ENCODE measurements at regions not wholly inside any gene's neighbourhood (a gene's known extent, or its start where the extent isn't known, plus 50 kb on each side); places are given as distances from the start of the nearest gene placed in this dataset.
A peak's percentile ranks its signal among the peaks of the same experiment; 100 is the strongest.

DNA sequence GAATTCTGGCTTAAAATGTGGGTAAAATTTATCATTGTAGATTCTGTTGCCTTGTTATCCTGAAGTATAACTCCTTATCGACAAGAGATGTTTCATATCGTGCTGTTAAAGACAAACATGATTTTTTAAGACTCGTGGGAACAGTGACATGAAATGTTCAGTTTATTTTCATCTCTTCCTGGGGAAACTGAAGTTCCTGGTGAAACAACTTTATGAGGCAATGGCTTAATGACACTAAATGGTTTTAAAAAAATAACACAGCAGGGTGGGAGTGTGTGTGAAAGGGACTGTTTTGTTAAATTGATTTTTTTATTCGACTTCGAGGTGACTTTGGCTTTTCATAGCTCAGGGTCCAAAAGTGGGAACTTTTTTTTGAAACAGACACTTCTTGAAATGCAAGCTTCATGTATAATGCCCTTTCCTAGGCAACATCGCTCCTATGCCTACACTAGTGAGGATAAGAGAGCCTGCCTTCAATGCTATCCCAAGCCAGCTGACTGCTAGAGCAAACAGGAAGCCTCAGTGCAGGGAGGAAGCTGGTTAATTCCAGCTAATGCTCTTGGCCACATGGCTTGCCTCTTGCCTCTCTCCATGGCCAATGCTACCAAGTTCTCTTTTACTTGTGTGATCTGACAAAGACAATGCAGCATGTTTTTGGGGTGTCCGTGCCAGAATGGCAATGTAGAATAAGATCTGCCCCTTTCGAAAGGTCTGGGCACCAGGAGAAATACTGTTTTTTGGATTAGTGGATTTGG, 57.8 kb downstream of the PABIR2 start:
- CTCF ChIA-PET, result no interaction called here
- DNase-seq (ENCODE audit: low spot score), result peak; percentile 54
- intact Hi-C loops (cut with micrococcal nuclease; ENCODE audit: unreplicated experiment), result no loop called here
- POLR2A ChIA-PET (ENCODE audit: low non-redundant PET), result no interaction called here
- H3K4me1 ChIP-seq (ENCODE audit: insufficient read depth, low read length, poor library complexity, severe bottlenecking), result peaks cover 22% of the 10 kb centered on the region
- H3K27me3 ChIP-seq (replicated peaks; ENCODE audit: insufficient read depth, low read depth, low read length, poor library complexity), result no peaks in the 10 kb centered on the region
- H3K9me3 ChIP-seq (ENCODE audit: low read depth, low read length, poor library complexity, severe bottlenecking), result no peaks in the 10 kb centered on the region
- peak overlapping the region; percentile 35 for H3K27ac ChIP-seq (ENCODE audit: low read depth, low read length, poor library complexity, severe bottlenecking)
- BruUV-seq (replicated peaks), result no TSS peak
- no peak overlapping the region for H3K4me3 ChIP-seq (ENCODE audit: low read depth, low read length, poor library complexity, severe bottlenecking)
- H3K36me3 ChIP-seq (ENCODE audit: insufficient read depth, low read length, poor library complexity, severe bottlenecking), result no peaks in the 10 kb centered on the region
- TF ChIP-seq EZH2 (IDR thresholded peaks at IDR 0.05; ENCODE audit: borderline replicate concordance, low read depth, low read length, poor library complexity, severe bottlenecking), result no peak
- TF ChIP-seq, protein P1, sequence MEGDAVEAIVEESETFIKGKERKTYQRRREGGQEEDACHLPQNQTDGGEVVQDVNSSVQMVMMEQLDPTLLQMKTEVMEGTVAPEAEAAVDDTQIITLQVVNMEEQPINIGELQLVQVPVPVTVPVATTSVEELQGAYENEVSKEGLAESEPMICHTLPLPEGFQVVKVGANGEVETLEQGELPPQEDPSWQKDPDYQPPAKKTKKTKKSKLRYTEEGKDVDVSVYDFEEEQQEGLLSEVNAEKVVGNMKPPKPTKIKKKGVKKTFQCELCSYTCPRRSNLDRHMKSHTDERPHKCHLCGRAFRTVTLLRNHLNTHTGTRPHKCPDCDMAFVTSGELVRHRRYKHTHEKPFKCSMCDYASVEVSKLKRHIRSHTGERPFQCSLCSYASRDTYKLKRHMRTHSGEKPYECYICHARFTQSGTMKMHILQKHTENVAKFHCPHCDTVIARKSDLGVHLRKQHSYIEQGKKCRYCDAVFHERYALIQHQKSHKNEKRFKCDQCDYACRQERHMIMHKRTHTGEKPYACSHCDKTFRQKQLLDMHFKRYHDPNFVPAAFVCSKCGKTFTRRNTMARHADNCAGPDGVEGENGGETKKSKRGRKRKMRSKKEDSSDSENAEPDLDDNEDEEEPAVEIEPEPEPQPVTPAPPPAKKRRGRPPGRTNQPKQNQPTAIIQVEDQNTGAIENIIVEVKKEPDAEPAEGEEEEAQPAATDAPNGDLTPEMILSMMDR (conservative IDR thresholded peaks at IDR 0.05; ENCODE audit: low read depth, low read length), result no peak

DNA sequence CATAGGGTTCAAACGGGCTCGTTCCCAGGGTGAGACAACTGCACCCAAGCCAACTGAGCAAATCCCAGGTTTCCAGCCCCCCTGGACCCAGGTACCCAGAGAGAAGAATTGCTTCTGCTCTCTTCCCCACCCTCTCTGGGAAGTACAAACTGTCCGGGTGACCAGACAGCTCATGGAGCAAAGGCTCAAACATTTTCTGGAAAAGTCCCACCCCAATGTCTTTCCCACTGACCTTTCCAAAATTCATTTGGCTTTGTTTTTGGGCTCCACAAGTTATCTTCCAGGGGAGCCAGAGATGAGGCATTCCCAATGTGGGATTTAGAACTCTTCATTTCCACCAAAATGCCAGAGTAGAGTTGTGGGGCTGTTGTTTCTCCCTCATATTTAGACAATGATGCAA, 58.6 kb downstream of the PABIR2 start:
- ChIA-PET POLR2A (ENCODE audit: low non-redundant PET) (no interaction called here), CTCF (no interaction called here)

DNA sequence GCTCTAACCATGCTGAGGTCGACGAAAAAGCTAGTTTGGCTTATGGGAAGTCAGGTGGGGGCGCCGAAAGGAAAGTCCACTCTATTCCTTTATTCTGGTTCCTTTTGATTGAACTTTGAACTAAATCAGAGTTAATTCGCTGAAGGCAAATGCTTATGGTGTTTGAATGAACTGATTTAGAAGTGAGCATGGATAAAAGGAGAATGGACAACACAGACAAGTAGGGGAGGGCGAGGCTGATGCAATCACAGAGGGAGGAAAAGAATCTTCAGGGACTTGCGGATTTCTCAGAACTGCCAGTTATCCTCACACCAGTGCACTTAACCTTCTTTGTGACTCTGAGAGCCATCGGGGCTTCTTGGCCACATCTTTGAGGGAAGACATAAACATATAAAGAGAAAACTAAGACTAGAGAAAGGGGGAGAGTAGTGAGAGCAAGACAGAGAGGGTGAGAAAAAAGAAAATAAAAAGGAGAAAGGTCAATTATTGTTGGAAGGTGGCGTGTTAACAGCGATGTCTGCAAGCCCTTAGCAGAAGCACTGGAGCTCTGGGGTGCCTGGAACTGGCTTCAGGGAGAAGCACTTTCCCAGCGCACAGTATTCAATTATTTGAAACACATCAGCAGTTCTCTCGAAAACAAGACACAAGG, 59.2 kb downstream of the PABIR2 start:
- Histone ChIP-seq H3K4me1 (ENCODE audit: insufficient read depth, low read length, poor library complexity, severe bottlenecking) (peaks cover 22% of the 10 kb centered on the region), H3K27me3 (replicated peaks; ENCODE audit: insufficient read depth, low read depth, low read length, poor library complexity) (no peaks in the 10 kb centered on the region), H3K9me3 (ENCODE audit: low read depth, low read length, poor library complexity, severe bottlenecking) (no peaks in the 10 kb centered on the region), H3K27ac (ENCODE audit: low read depth, low read length, poor library complexity, severe bottlenecking) (no peak overlapping the region), H3K36me3 (ENCODE audit: insufficient read depth, low read length, poor library complexity, severe bottlenecking) (no peaks in the 10 kb centered on the region), H3K4me3 (ENCODE audit: low read depth, low read length, poor library complexity, severe bottlenecking) (no peak overlapping the region)
- TF ChIP-seq, protein P1 (conservative IDR thresholded peaks at IDR 0.05; ENCODE audit: low read depth, low read length), result no peak
- no peak for TF ChIP-seq EZH2 (IDR thresholded peaks at IDR 0.05; ENCODE audit: borderline replicate concordance, low read depth, low read length, poor library complexity, severe bottlenecking)
- no TSS peak for BruUV-seq (replicated peaks)
- intact Hi-C loops (cut with micrococcal nuclease; ENCODE audit: unreplicated experiment), result no loop called here
- no peak for DNase-seq (ENCODE audit: low spot score)
- ChIA-PET POLR2A (ENCODE audit: low non-redundant PET) (no interaction called here), CTCF (no interaction called here)

More for the DNA sequence above, 58.6 kb downstream of the PABIR2 start:
- Histone ChIP-seq H3K4me3 (ENCODE audit: low read depth, low read length, poor library complexity, severe bottlenecking) (no peak overlapping the region), H3K27ac (ENCODE audit: low read depth, low read length, poor library complexity, severe bottlenecking) (no peak overlapping the region), H3K36me3 (ENCODE audit: insufficient read depth, low read length, poor library complexity, severe bottlenecking) (no peaks in the 10 kb centered on the region), H3K27me3 (replicated peaks; ENCODE audit: insufficient read depth, low read depth, low read length, poor library complexity) (no peaks in the 10 kb centered on the region), H3K4me1 (ENCODE audit: insufficient read depth, low read length, poor library complexity, severe bottlenecking) (peaks cover 22% of the 10 kb centered on the region), H3K9me3 (ENCODE audit: low read depth, low read length, poor library complexity, severe bottlenecking) (no peaks in the 10 kb centered on the region)
- no peak for DNase-seq (ENCODE audit: low spot score)
- no peak for TF ChIP-seq EZH2 (IDR thresholded peaks at IDR 0.05; ENCODE audit: borderline replicate concordance, low read depth, low read length, poor library complexity, severe bottlenecking)
- TF ChIP-seq, protein P1 (conservative IDR thresholded peaks at IDR 0.05; ENCODE audit: low read depth, low read length), result no peak
- intact Hi-C loops (cut with micrococcal nuclease; ENCODE audit: unreplicated experiment), result no loop called here
- BruUV-seq (replicated peaks), result no TSS peak
